ENCODE measurements at regions not wholly inside any gene's neighbourhood (a gene's known extent, or its start where the extent isn't known, plus 50 kb on each side); places are given as distances from the start of the nearest gene placed in this dataset.

- TF ChIP-seq POLR2AphosphoS5 (IDR thresholded peaks at IDR 0.05; ENCODE audit: low read depth, low read length), result no peak
- TF ChIP-seq POLR2A (IDR thresholded peaks at IDR 0.05; ENCODE audit: low read depth, low read length), result no peak
- no peak for TF ChIP-seq TAF1 (IDR thresholded peaks at IDR 0.05; ENCODE audit: borderline replicate concordance, low read depth, low read length)
These were observed 172.4 kb downstream of the SNCA start for GRCh38 chr4:89664521-89664920.

Measured in GM12892 (cell line).